ENCODE measurements at regions not wholly inside any gene's neighbourhood (a gene's known extent, or its start where the extent isn't known, plus 50 kb on each side); places are given as distances from the start of the nearest gene placed in this dataset.

DNA sequence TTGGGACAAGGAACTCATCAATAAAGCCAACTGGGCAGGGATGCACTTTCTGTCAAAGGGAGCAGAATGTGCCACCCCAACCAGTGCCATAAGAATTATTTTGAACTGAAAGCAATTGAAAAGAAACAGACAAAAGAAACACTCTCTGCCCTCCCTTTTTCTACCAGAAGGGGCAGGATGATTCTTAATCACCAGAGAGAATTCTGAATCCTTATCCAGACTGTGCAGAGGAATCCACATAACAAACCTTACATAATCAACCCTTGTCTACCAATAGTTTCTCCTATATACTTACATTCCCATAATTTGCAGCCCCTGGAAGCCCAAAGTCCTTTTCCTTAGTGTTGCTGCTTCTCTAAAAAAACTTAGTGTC, 520.7 kb upstream of the NBEA start:
- Histone ChIP-seq H3K23ac (ENCODE audit: low read depth, low read length, poor library complexity) (no peak overlapping the region), H2AK5ac (ENCODE audit: low read depth, low read length) (no peak overlapping the region)

DNA sequence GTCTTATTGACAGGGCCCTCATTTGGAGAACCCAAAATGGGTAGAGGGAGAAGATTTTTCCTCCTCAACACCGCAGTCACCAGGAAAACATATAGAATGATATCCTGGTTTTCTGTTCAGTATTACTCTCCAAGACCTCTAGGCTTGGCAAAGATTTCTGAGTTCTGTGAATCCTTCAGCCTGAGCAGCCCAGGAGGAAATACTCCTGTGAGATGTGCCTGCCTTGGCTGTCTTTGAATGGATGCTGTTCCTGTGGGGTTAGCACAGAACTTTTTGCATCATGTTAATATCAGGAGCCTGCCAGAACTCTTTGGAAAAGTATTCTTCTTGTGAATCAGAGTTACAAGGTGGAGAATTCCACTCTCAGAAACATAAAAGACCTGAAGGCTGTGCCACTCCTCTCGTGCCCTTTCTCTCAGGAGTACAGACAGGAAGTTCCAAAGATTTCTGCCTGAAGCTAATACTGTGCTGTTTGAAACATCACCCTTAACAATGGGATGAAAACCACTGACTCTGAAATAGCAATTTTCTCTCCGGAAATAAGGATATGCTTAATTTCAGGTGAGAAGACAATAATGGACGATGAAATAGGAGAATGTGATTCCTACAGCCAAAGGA, 520.1 kb upstream of the NBEA start:
- H3K27ac ChIP-seq (replicated peaks; ENCODE audit: low read length): no peak overlapping the region
- H3K4me2 ChIP-seq (ENCODE audit: insufficient read depth, low read length, poor library complexity, severe bottlenecking): no peak overlapping the region
- H3K4me1 ChIP-seq (ENCODE audit: control insufficient read depth in 2 of 2, insufficient read depth in 1 of 2, low read depth in 1 of 2, low read length in 2 of 2): no peaks in the 10 kb centered on the region
- H3K18ac ChIP-seq (ENCODE audit: low read length): no peak overlapping the region
- no peak overlapping the region for H3K4ac ChIP-seq (ENCODE audit: low read length)
- H2AFZ ChIP-seq (ENCODE audit: low read length): no peak overlapping the region
- H4K91ac ChIP-seq (ENCODE audit: low read depth, low read length, poor library complexity): no peak overlapping the region
- H3K4me3 ChIP-seq (ENCODE audit: low read length in 2 of 2): no peak overlapping the region
- no CpG with 5 or more reads among the region's 4 CpGs for WGBS, 2 donors (ENCODE audit: extremely low coverage in 2 of 2, insufficient read length in 2 of 2, insufficient replicate concordance in 1 of 2)
- no peaks in the 10 kb centered on the region for H3K27me3 ChIP-seq (ENCODE audit: control insufficient read depth in 3 of 3, insufficient read depth in 3 of 3, low read depth in 1 of 3, low read length in 3 of 3)
- no peak for DNase-seq (ENCODE audit: low spot score)
- no peak overlapping the region for H2BK120ac ChIP-seq (ENCODE audit: low read depth, low read length)
- H2BK12ac ChIP-seq (ENCODE audit: low read length): no peak overlapping the region
- no peak overlapping the region for H4K8ac ChIP-seq (ENCODE audit: low read depth, low read length)
- H3K23ac ChIP-seq (ENCODE audit: low read depth, low read length, poor library complexity): no peak overlapping the region
- H3K36me3 ChIP-seq (replicated peaks in 1 of 2; ENCODE audit: control insufficient read depth in 2 of 2, insufficient read depth in 2 of 2, low read length in 2 of 2): no peaks in the 10 kb centered on the region
- H3K9ac ChIP-seq (ENCODE audit: low read depth, low read length, poor library complexity): no peak overlapping the region
- no peak overlapping the region for H2AK5ac ChIP-seq (ENCODE audit: low read depth, low read length)
- H3K9me3 ChIP-seq (replicated peaks in 1 of 2; ENCODE audit: control insufficient read depth in 2 of 2, insufficient read depth in 1 of 2, low read depth in 1 of 2, low read length in 2 of 2): no peaks in the 10 kb centered on the region
- H3K79me1 ChIP-seq (ENCODE audit: low read depth, low read length): no peaks in the 10 kb centered on the region
- H2BK15ac ChIP-seq (ENCODE audit: low read length): no peak overlapping the region
- H3K14ac ChIP-seq (ENCODE audit: low read length): no peak overlapping the region
- H2BK5ac ChIP-seq (ENCODE audit: low read length): no peak overlapping the region

More for the DNA sequence above, 520.7 kb upstream of the NBEA start:
- Histone ChIP-seq H4K91ac (ENCODE audit: low read depth, low read length, poor library complexity) (no peak overlapping the region), H2BK12ac (ENCODE audit: low read length) (no peak overlapping the region), H2BK5ac (ENCODE audit: low read length) (no peak overlapping the region), H3K79me1 (ENCODE audit: low read depth, low read length) (no peaks in the 10 kb centered on the region), H3K27ac (replicated peaks; ENCODE audit: low read length) (no peak overlapping the region), H3K4me1 (ENCODE audit: control insufficient read depth in 2 of 2, insufficient read depth in 1 of 2, low read depth in 1 of 2, low read length in 2 of 2) (no peaks in the 10 kb centered on the region), H2AFZ (ENCODE audit: low read length) (no peak overlapping the region), H3K4me2 (ENCODE audit: insufficient read depth, low read length, poor library complexity, severe bottlenecking) (no peak overlapping the region), H2BK120ac (ENCODE audit: low read depth, low read length) (no peak overlapping the region), H4K8ac (ENCODE audit: low read depth, low read length) (no peak overlapping the region), H3K9ac (ENCODE audit: low read depth, low read length, poor library complexity) (no peak overlapping the region), H3K27me3 (ENCODE audit: control insufficient read depth in 3 of 3, insufficient read depth in 3 of 3, low read depth in 1 of 3, low read length in 3 of 3) (no peaks in the 10 kb centered on the region), H3K9me3 (replicated peaks in 1 of 2; ENCODE audit: control insufficient read depth in 2 of 2, insufficient read depth in 1 of 2, low read depth in 1 of 2, low read length in 2 of 2) (no peaks in the 10 kb centered on the region), H3K4me3 (ENCODE audit: low read length in 2 of 2) (no peak overlapping the region), H3K14ac (ENCODE audit: low read length) (no peak overlapping the region), H3K4ac (ENCODE audit: low read length) (no peak overlapping the region), H3K36me3 (replicated peaks in 1 of 2; ENCODE audit: control insufficient read depth in 2 of 2, insufficient read depth in 2 of 2, low read length in 2 of 2) (no peaks in the 10 kb centered on the region), H2BK15ac (ENCODE audit: low read length) (no peak overlapping the region), H3K18ac (ENCODE audit: low read length) (no peak overlapping the region)
- no peak for DNase-seq (ENCODE audit: low spot score)

DNA sequence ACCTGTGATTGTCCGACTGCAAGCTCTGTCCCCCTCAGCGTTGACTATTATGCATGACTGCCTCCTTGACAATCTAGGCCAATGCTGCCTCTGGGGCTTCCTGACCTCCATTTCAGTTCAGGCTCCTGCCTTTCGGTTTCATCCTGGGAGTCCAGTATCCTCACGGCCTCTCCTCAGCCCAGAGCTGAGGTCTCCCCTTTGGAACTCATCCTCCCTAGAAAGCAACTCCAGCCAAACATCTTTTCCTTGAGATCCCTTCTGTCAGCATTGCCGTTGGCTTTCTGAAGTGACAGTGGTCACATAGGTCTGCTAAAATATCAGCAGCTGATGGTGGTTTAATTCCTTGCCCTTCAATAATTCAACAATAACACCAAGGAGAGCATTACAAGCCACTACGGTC, 519.1 kb upstream of the NBEA start:
- no peak overlapping the region for H4K8ac ChIP-seq (ENCODE audit: low read depth, low read length)
- no CpG with 5 or more reads among the region's 6 CpGs for WGBS, 2 donors (ENCODE audit: extremely low coverage in 2 of 2, insufficient read length in 2 of 2, insufficient replicate concordance in 1 of 2)
- H3K27ac ChIP-seq (replicated peaks; ENCODE audit: low read length): no peak overlapping the region

DNA sequence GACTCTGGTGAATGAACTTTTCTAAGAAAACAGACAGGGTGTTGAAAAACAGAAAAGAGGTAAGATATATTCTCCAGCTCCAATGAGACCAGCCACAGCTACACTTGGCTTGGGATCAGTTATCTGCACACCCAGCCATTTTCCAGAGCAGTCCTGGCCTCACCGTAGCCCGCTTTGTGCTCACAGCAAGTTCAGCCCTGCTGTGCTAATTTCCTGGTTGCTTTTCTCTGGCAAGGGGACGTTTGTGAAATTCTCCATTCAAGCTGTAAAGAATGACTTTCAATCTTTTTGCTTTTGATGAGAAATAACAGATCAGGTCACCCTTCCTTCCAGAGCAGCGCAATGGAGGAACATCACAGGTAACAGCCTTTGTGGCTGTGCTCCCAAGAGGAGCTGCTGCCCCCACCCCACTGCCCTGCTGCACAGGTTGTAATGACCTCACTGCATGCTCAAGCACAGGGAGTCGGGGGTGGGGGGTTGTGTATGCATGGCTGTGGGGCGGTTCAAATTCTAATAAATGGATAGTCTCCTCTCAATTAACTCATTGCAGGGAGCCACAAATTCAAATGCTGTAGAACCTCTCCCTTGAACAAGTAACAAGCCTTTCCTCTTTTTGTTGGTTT, 516.6 kb upstream of the NBEA start:
- no peak overlapping the region for H2BK15ac ChIP-seq (ENCODE audit: low read length)
- no peak overlapping the region for H3K18ac ChIP-seq (ENCODE audit: low read length)
- H2BK12ac ChIP-seq (ENCODE audit: low read length): no peak overlapping the region
- no peak overlapping the region for H4K8ac ChIP-seq (ENCODE audit: low read depth, low read length)
- H2BK5ac ChIP-seq (ENCODE audit: low read length): no peak overlapping the region
- H3K27ac ChIP-seq (replicated peaks; ENCODE audit: low read length): no peak overlapping the region
- no peaks in the 10 kb centered on the region for H3K27me3 ChIP-seq (ENCODE audit: control insufficient read depth in 3 of 3, insufficient read depth in 3 of 3, low read depth in 1 of 3, low read length in 3 of 3)
- no peak overlapping the region for H2AFZ ChIP-seq (ENCODE audit: low read length)
- WGBS, 2 donors (ENCODE audit: extremely low coverage in 2 of 2, insufficient read length in 2 of 2, insufficient replicate concordance in 1 of 2): no CpG with 5 or more reads among the region's 6 CpGs
- no peak overlapping the region for H3K4ac ChIP-seq (ENCODE audit: low read length)
- no peak overlapping the region for H3K23ac ChIP-seq (ENCODE audit: low read depth, low read length, poor library complexity)
- DNase-seq (ENCODE audit: low spot score): no peak
- H3K9ac ChIP-seq (ENCODE audit: low read depth, low read length, poor library complexity): no peak overlapping the region
- no peak overlapping the region for H3K14ac ChIP-seq (ENCODE audit: low read length)
- no peak overlapping the region for H4K91ac ChIP-seq (ENCODE audit: low read depth, low read length, poor library complexity)
- no peaks in the 10 kb centered on the region for H3K79me1 ChIP-seq (ENCODE audit: low read depth, low read length)
- no peak overlapping the region for H2AK5ac ChIP-seq (ENCODE audit: low read depth, low read length)
- no peak overlapping the region for H3K4me2 ChIP-seq (ENCODE audit: insufficient read depth, low read length, poor library complexity, severe bottlenecking)
- H3K9me3 ChIP-seq (replicated peaks in 1 of 2; ENCODE audit: control insufficient read depth in 2 of 2, insufficient read depth in 1 of 2, low read depth in 1 of 2, low read length in 2 of 2): no peaks in the 10 kb centered on the region
- no peaks in the 10 kb centered on the region for H3K4me1 ChIP-seq (ENCODE audit: control insufficient read depth in 2 of 2, insufficient read depth in 1 of 2, low read depth in 1 of 2, low read length in 2 of 2)
- no peaks in the 10 kb centered on the region for H3K36me3 ChIP-seq (replicated peaks in 1 of 2; ENCODE audit: control insufficient read depth in 2 of 2, insufficient read depth in 2 of 2, low read length in 2 of 2)
- no peak overlapping the region for H2BK120ac ChIP-seq (ENCODE audit: low read depth, low read length)
- H3K4me3 ChIP-seq (ENCODE audit: low read length in 2 of 2): no peak overlapping the region

More for the DNA sequence above, 519.1 kb upstream of the NBEA start:
- Histone ChIP-seq H3K9ac (ENCODE audit: low read depth, low read length, poor library complexity) (no peak overlapping the region), H3K36me3 (replicated peaks in 1 of 2; ENCODE audit: control insufficient read depth in 2 of 2, insufficient read depth in 2 of 2, low read length in 2 of 2) (no peaks in the 10 kb centered on the region), H3K14ac (ENCODE audit: low read length) (no peak overlapping the region), H3K18ac (ENCODE audit: low read length) (no peak overlapping the region), H3K79me1 (ENCODE audit: low read depth, low read length) (no peaks in the 10 kb centered on the region), H3K9me3 (replicated peaks in 1 of 2; ENCODE audit: control insufficient read depth in 2 of 2, insufficient read depth in 1 of 2, low read depth in 1 of 2, low read length in 2 of 2) (no peaks in the 10 kb centered on the region), H2BK120ac (ENCODE audit: low read depth, low read length) (no peak overlapping the region), H3K4me3 (ENCODE audit: low read length in 2 of 2) (no peak overlapping the region), H3K27me3 (ENCODE audit: control insufficient read depth in 3 of 3, insufficient read depth in 3 of 3, low read depth in 1 of 3, low read length in 3 of 3) (no peaks in the 10 kb centered on the region), H2BK12ac (ENCODE audit: low read length) (no peak overlapping the region), H3K4ac (ENCODE audit: low read length) (no peak overlapping the region), H3K4me2 (ENCODE audit: insufficient read depth, low read length, poor library complexity, severe bottlenecking) (no peak overlapping the region), H3K4me1 (ENCODE audit: control insufficient read depth in 2 of 2, insufficient read depth in 1 of 2, low read depth in 1 of 2, low read length in 2 of 2) (no peaks in the 10 kb centered on the region), H3K23ac (ENCODE audit: low read depth, low read length, poor library complexity) (no peak overlapping the region), H4K91ac (ENCODE audit: low read depth, low read length, poor library complexity) (no peak overlapping the region), H2BK5ac (ENCODE audit: low read length) (no peak overlapping the region), H2BK15ac (ENCODE audit: low read length) (no peak overlapping the region), H2AFZ (ENCODE audit: low read length) (no peak overlapping the region), H2AK5ac (ENCODE audit: low read depth, low read length) (no peak overlapping the region)
- no peak for DNase-seq (ENCODE audit: low spot score)

Measured in neuronal stem cell (in vitro differentiated cells).